Peyer's patch (tissue), 4 donors: ENCODE measurements at regions not wholly inside any gene's neighbourhood (a gene's known extent, or its start where the extent isn't known, plus 50 kb on each side); places are given as distances from the start of the nearest gene placed in this dataset.

Experiments
- DNase-seq, 3 donors: peaks; one replicate each; pipeline ENCODE4 v3.0.0-alpha.2; 2017 to 2019
- H3K27ac ChIP-seq, 4 donors: fragments of 200-600 bp; sonication (generic); one replicate each; pipeline ENCODE4 v1.5.1; 2016 to 2019
- H3K27me3 ChIP-seq, 2 donors: fragments of 200-600 bp; sonication (generic); one replicate each; pipeline ENCODE4 v1.5.1; 2019
- H3K36me3 ChIP-seq, 3 donors: fragments of 200-600 bp; sonication (generic); one replicate each; pipeline ENCODE4 v1.5.1; 2016 to 2019
- H3K4me1 ChIP-seq, 4 donors: fragments of 200-600 bp; sonication (generic); one replicate each; pipeline ENCODE4 v1.5.1; 2016 to 2019
- H3K4me3 ChIP-seq, 4 donors: fragments of 200-600 bp; sonication (generic); 1 replicate in 3 of 4; 2 replicates in 1 of 4; pipeline ENCODE4 v1.5.1; 2016 to 2019; ENCODE audit warnings: mild to moderate bottlenecking in 1 of 4
- H3K9me3 ChIP-seq, 4 donors: fragments of 200-600 bp; sonication (generic); one replicate each; pipeline ENCODE4 v1.5.1; 2016 to 2019; ENCODE audit warnings: mild to moderate bottlenecking in 1 of 4
- POLR2A ChIP-seq, 2 donors: fragments of 450-650 bp; IDR thresholded peaks; one replicate each; pipeline ENCODE4 v1.5.1; 2017; ENCODE audit warnings: antibody characterized with exemption in 2 of 2, mild to moderate bottlenecking in 2 of 2, moderate library complexity in 2 of 2
- TF ChIP-seq, protein P1 (sequence below), 6 experiments: fragments of 450-650 bp in 4 of 6; fragments of 200-600 bp in 2 of 6; sonication (generic) in 1 of 6; IDR thresholded peaks; one replicate each; pipeline ENCODE4 v1.5.1; 2017 to 2019; ENCODE audit warnings: antibody characterized with exemption in 6 of 6, mild to moderate bottlenecking in 3 of 6, moderate library complexity in 1 of 6

DNA sequence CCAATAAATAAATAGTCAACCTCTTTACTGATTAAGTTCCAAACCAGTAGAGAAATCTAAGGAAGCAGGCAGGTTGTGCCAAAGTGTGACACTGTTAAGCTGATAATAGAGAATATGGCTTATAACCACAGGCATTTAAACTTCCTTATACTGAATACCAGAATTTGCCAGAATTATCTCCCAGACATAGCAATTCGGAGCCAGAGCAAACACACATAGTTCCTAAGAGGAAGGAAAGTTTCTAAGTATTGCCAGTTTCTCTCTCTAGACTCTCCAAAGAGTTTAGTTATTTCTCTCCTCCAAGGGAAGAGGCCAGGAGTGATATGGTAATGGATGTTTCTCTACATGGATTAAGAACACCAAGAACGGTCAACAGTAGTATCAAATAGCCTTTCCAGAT is 191.7 kb upstream of the CPEB2 start:
- H3K4me3 ChIP-seq: no peak overlapping the region
- H3K4me1 ChIP-seq: no peaks in the 10 kb centered on the region
- no peaks in the 10 kb centered on the region for H3K36me3 ChIP-seq
- TF ChIP-seq POLR2A (IDR thresholded peaks at IDR 0.05): no peak
- TF ChIP-seq, protein P1, sequence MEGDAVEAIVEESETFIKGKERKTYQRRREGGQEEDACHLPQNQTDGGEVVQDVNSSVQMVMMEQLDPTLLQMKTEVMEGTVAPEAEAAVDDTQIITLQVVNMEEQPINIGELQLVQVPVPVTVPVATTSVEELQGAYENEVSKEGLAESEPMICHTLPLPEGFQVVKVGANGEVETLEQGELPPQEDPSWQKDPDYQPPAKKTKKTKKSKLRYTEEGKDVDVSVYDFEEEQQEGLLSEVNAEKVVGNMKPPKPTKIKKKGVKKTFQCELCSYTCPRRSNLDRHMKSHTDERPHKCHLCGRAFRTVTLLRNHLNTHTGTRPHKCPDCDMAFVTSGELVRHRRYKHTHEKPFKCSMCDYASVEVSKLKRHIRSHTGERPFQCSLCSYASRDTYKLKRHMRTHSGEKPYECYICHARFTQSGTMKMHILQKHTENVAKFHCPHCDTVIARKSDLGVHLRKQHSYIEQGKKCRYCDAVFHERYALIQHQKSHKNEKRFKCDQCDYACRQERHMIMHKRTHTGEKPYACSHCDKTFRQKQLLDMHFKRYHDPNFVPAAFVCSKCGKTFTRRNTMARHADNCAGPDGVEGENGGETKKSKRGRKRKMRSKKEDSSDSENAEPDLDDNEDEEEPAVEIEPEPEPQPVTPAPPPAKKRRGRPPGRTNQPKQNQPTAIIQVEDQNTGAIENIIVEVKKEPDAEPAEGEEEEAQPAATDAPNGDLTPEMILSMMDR (IDR thresholded peaks at IDR 0.05): no peak
- no peaks in the 10 kb centered on the region for H3K9me3 ChIP-seq
- no peaks in the 10 kb centered on the region for H3K27me3 ChIP-seq
- DNase-seq: no peak
- no peak overlapping the region for H3K27ac ChIP-seq

DNA sequence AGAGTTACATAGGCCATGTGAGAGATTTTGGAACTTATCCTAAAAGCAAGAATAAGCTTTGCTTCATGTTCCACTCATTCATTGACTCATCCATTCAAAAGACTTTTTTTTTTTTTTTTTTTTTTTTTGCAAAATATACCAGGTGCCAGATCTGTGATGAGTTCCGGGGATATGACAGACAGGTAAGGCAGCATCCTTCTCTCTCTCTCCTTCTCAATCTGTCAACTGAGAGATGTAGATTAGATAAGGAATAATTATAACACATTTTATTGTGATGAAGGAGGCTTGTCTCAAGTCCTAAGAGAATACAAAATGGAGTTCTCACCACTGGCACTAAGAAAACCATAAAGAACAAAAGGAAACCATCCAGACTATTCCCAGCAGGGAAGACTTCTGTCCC is 190.2 kb upstream of the CPEB2 start:
- DNase-seq: no peak
- Histone ChIP-seq H3K36me3 (no peaks in the 10 kb centered on the region), H3K27ac (no peak overlapping the region), H3K4me1 (no peaks in the 10 kb centered on the region), H3K4me3 (no peak overlapping the region), H3K9me3 (no peaks in the 10 kb centered on the region), H3K27me3 (no peaks in the 10 kb centered on the region)
- no peak for TF ChIP-seq POLR2A (IDR thresholded peaks at IDR 0.05)
- TF ChIP-seq, protein P1 (IDR thresholded peaks at IDR 0.05): no peak

DNA sequence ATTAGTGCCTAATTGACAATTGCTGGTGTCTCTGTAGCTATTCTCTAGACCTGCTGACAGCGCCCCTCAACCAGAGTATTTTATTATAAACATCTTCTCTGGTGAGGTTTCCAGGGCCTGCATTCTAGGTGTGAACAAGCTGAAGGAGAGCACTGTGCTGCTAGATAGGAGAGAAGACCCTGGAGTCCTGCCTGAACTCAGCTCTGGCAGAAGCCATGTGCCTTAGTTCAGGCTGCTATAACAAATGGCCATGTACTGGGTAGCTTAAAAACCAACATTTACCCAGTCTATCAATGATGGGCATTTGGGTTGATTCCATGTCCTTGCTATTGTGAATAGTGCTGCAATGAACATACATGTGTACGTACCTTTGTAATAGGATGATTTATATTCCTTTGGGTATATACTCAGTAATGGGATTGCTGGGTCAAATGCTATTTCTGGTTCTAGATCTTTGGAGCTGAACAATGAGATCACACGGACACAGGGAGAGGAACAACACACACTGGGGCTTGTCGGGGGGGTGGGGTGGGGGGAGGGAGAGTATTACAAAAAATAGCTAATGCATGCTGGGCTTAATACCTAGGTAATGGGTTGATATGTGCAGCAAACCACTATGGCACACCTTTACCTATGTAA is 185.5 kb upstream of the CPEB2 start:
- Histone ChIP-seq H3K4me3 (no peak overlapping the region), H3K27ac (no peak overlapping the region), H3K4me1 (no peaks in the 10 kb centered on the region), H3K9me3 (no peaks in the 10 kb centered on the region), H3K27me3 (no peaks in the 10 kb centered on the region), H3K36me3 (no peaks in the 10 kb centered on the region)
- no peak for TF ChIP-seq POLR2A (IDR thresholded peaks at IDR 0.05)
- TF ChIP-seq, protein P1 (IDR thresholded peaks at IDR 0.05): no peak
- no peak for DNase-seq

DNA sequence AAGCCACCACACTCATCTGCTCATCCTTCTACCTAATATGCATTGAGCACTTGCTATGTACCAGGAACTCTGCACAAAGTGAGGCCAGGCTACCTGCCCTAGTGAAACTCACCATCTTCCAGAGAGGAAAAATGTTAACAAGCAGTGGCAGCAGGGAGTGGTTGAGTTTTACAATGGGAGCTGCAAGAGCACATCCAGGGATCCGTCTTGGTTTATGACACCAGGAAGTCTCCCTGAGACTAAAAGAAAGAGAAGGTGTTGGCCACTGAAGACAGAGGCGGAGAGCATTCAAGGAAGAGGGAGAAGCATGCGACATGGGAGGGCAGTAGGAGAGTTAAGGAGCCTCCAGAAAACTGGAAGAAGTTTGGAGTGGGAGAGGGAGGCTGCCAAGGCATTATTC is 178.1 kb upstream of the CPEB2 start:
- Histone ChIP-seq H3K4me1 (no peaks in the 10 kb centered on the region), H3K27me3 (no peaks in the 10 kb centered on the region), H3K36me3 (no peaks in the 10 kb centered on the region), H3K27ac (no peak overlapping the region), H3K4me3 (no peak overlapping the region), H3K9me3 (no peaks in the 10 kb centered on the region)
- no peak for DNase-seq
- TF ChIP-seq POLR2A (IDR thresholded peaks at IDR 0.05): no peak
- TF ChIP-seq, protein P1 (IDR thresholded peaks at IDR 0.05): no peak

DNA sequence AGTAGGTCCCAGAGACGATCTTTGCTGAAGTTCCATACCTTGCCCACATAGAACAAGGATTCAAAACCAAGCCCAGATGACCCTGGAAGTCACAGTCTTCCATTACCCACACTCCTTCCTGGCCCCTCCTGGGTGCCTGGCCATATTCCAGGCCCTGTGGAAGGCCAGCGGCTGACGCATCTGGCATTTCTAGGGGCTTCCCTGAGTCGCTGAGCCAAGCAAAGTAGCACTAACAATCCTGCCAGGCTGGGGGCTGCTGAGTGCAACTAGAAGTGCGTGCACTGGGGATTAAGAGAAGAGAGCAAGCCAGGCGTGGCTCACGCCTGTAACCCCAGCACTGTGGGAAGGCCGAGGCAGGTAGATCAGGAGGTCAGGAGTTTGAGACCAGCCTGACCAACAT is 175.2 kb upstream of the CPEB2 start:
- Histone ChIP-seq H3K4me1 (no peaks in the 10 kb centered on the region), H3K9me3 (no peaks in the 10 kb centered on the region), H3K36me3 (no peaks in the 10 kb centered on the region), H3K27ac (no peak overlapping the region), H3K4me3 (no peak overlapping the region), H3K27me3 (no peaks in the 10 kb centered on the region)
- no peak for DNase-seq
- TF ChIP-seq, protein P1 (IDR thresholded peaks at IDR 0.05): no peak
- no peak for TF ChIP-seq POLR2A (IDR thresholded peaks at IDR 0.05)

DNA sequence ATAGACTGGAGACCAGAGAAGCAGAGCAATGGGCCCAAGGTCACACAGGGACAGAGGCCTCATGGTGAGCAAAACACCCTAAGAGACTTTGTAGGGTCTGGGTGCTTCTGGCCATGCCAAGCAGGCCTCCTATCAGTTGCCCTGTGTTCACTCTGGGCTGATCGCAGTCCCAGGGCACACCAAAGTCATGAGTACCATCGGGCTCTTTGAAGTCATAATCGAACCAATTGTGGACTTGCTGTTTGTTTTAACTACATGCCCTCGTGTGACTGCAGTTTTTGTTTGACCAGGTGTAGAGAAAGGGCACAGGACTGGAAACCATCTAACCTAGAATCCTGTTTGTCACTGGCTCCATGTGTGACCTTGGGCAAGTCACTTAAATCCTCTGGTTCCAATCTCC is 172.5 kb upstream of the CPEB2 start:
- DNase-seq: no peak
- no peak overlapping the region for H3K27ac ChIP-seq

More for the DNA sequence above, 172.5 kb upstream of the CPEB2 start:
- H3K27me3 ChIP-seq: no peaks in the 10 kb centered on the region
- no peak overlapping the region for H3K4me3 ChIP-seq
- no peaks in the 10 kb centered on the region for H3K4me1 ChIP-seq
- H3K9me3 ChIP-seq: no peaks in the 10 kb centered on the region
- TF ChIP-seq, protein P1 (IDR thresholded peaks at IDR 0.05): no peak
- no peak for TF ChIP-seq POLR2A (IDR thresholded peaks at IDR 0.05)
- no peaks in the 10 kb centered on the region for H3K36me3 ChIP-seq
